Nephron (organoid): ENCODE measurements at regions not wholly inside any gene's neighbourhood (a gene's known extent, or its start where the extent isn't known, plus 50 kb on each side); places are given as distances from the start of the nearest gene placed in this dataset.

Experiments used
- H3K27ac Mint-ChIP-seq, 3 experiments: 2 replicates each; pipeline ENCODE4 v1.8.0; 2020; ENCODE audit warnings: mixed read lengths in 3 of 3, mild to moderate bottlenecking in 2 of 3, moderate library complexity in 1 of 3
- H3K27me3 Mint-ChIP-seq: 2 replicates; pipeline ENCODE4 v1.8.0; 2021; ENCODE audit warnings: low read depth, mild to moderate bottlenecking, moderate library complexity, mixed read lengths
- H3K36me3 Mint-ChIP-seq: 2 replicates; pipeline ENCODE4 v1.8.0; 2020; ENCODE audit warnings: low read depth, mixed read lengths
- H3K4me1 Mint-ChIP-seq: 2 replicates; pipeline ENCODE4 v1.8.0; 2020; ENCODE audit warnings: mixed read lengths
- H3K4me3 Mint-ChIP-seq, 3 experiments: 2 replicates each; pipeline ENCODE4 v1.8.0; 2020; ENCODE audit warnings: mild to moderate bottlenecking in 3 of 3, mixed read lengths in 3 of 3, moderate library complexity in 2 of 3
- H3K9me3 Mint-ChIP-seq: 2 replicates; pipeline ENCODE4 v1.8.0; 2020; ENCODE audit warnings: mixed read lengths
- CTCF ChIP-seq, 3 experiments: fragments of 200-600 bp; sonication (generic); IDR thresholded peaks; one replicate each; pipeline ENCODE4 v1.5.0; 2021; ENCODE audit warnings: antibody characterized with exemption in 3 of 3; ENCODE audit not compliant: unreplicated experiment in 3 of 3

GRCh38 chrX:99172958-99173357, 1237.1 kb downstream of the PCDH19 start:
- H3K4me1 Mint-ChIP-seq, result no peaks in the 10 kb centered on the region
- TF ChIP-seq CTCF (IDR thresholded peaks at IDR 0.05; ENCODE audit: unreplicated experiment in 3 of 3), result no peak
- no peak overlapping the region for H3K27ac Mint-ChIP-seq
- H3K27me3 Mint-ChIP-seq, result no peaks in the 10 kb centered on the region
- no peaks in the 10 kb centered on the region for H3K36me3 Mint-ChIP-seq
- no peaks in the 10 kb centered on the region for H3K9me3 Mint-ChIP-seq
- no peak overlapping the region for H3K4me3 Mint-ChIP-seq

- Mint-ChIP-seq H3K36me3 (no peaks in the 10 kb centered on the region), H3K4me1 (peaks cover 8% of the 10 kb centered on the region), H3K27me3 (no peaks in the 10 kb centered on the region), H3K4me3 (no peak overlapping the region), H3K27ac (no peak overlapping the region), H3K9me3 (peaks cover 6% of the 10 kb centered on the region)
- TF ChIP-seq CTCF (IDR thresholded peaks at IDR 0.05; ENCODE audit: unreplicated experiment in 3 of 3), result no peak
Observed at GRCh38 chrX:99142745-99143144, 1267.3 kb downstream of the PCDH19 start.

GRCh38 chrX:99137488-99137887, 1272.6 kb downstream of the PCDH19 start:
- H3K27ac Mint-ChIP-seq, result peak overlapping the region in 1 of 3 experiments; percentile 43
- no peaks in the 10 kb centered on the region for H3K36me3 Mint-ChIP-seq
- H3K4me3 Mint-ChIP-seq, result no peak overlapping the region

GRCh38 chrX:99117011-99117410, 1293.1 kb downstream of the PCDH19 start:
- no peak for TF ChIP-seq CTCF (IDR thresholded peaks at IDR 0.05; ENCODE audit: unreplicated experiment in 3 of 3)
- Mint-ChIP-seq H3K9me3 (peaks cover 3% of the 10 kb centered on the region), H3K4me3 (no peak overlapping the region), H3K27ac (no peak overlapping the region), H3K36me3 (no peaks in the 10 kb centered on the region), H3K27me3 (no peaks in the 10 kb centered on the region), H3K4me1 (no peaks in the 10 kb centered on the region)

More at GRCh38 chrX:99137488-99137887, 1272.6 kb downstream of the PCDH19 start:
- Mint-ChIP-seq H3K27me3 (no peaks in the 10 kb centered on the region), H3K9me3 (no peaks in the 10 kb centered on the region), H3K4me1 (peaks cover 9% of the 10 kb centered on the region)
- TF ChIP-seq CTCF (IDR thresholded peaks at IDR 0.05; ENCODE audit: unreplicated experiment in 3 of 3), result no peak

GRCh38 chrX:99095965-99096635, 1314.0 kb downstream of the PCDH19 start:
- no peak overlapping the region for H3K27ac Mint-ChIP-seq
- peaks cover 3% of the 10 kb centered on the region for H3K27me3 Mint-ChIP-seq
- H3K4me3 Mint-ChIP-seq, result no peak overlapping the region

More at GRCh38 chrX:99095965-99096635, 1314.0 kb downstream of the PCDH19 start:
- Mint-ChIP-seq H3K36me3 (no peaks in the 10 kb centered on the region), H3K9me3 (peaks cover 12% of the 10 kb centered on the region), H3K4me1 (no peaks in the 10 kb centered on the region)
- TF ChIP-seq CTCF (IDR thresholded peaks at IDR 0.05; ENCODE audit: unreplicated experiment in 3 of 3), result no peak
